GM18505 (cell line): ENCODE measurements at regions not wholly inside any gene's neighbourhood (a gene's known extent, or its start where the extent isn't known, plus 50 kb on each side); places are given as distances from the start of the nearest gene placed in this dataset.
"Not testable (repeated sequence)": the region's sequence is repeated elsewhere in the genome, so short reads cannot be mapped to it uniquely, and the experiment has no call there.

Experiments used
- ATAC-seq: cut with Tn5 transposase; IDR thresholded peaks from one replicate; pipeline ENCODE4 v1.9.1; 2021; ENCODE audit not compliant: unreplicated experiment
- POLR2A ChIP-seq: IDR thresholded peaks from 4 replicates; pipeline ENCODE4 v1.6.1; 2011; ENCODE audit warnings: borderline replicate concordance; ENCODE audit not compliant: insufficient read depth, insufficient read length; ENCODE audit errors: extremely low read depth

- no peak for TF ChIP-seq POLR2A
- no peak for ATAC-seq
Measured at GRCh38 chr10:6787718-6788117, 207.6 kb upstream of the PRKCQ start.

- no peak for ATAC-seq
- no peak for TF ChIP-seq POLR2A
Measured at GRCh38 chr10:6787091-6787490, 207.0 kb upstream of the PRKCQ start.

GRCh38 chr10:6786579-6787031 is 206.5 kb upstream of the PRKCQ start:
- no peak for TF ChIP-seq POLR2A
- no peak for ATAC-seq

- ATAC-seq, result not testable (repeated sequence)
Measured at GRCh38 chr10:6784429-6784828, 204.4 kb upstream of the PRKCQ start.

- no peak for TF ChIP-seq POLR2A
- no peak for ATAC-seq
Measured at GRCh38 chr10:6783471-6783870, 203.4 kb upstream of the PRKCQ start.

- TF ChIP-seq POLR2A, result no peak
- ATAC-seq, result no peak
Measured at GRCh38 chr10:6782378-6782777, 202.3 kb upstream of the PRKCQ start.

- peak; percentile 65 for ATAC-seq
- TF ChIP-seq POLR2A, result no peak
Measured at GRCh38 chr10:6781133-6781770, 201.2 kb upstream of the PRKCQ start.

- TF ChIP-seq POLR2A, result no peak
- ATAC-seq, result no peak
Measured at GRCh38 chr10:6780008-6780677, 200.1 kb upstream of the PRKCQ start.

- no peak for ATAC-seq
Measured at GRCh38 chr10:6778992-6779701, 199.1 kb upstream of the PRKCQ start.

GRCh38 chr10:6776170-6776569 is 196.1 kb upstream of the PRKCQ start:
- TF ChIP-seq POLR2A, result no peak
- ATAC-seq, result no peak

More at GRCh38 chr10:6778992-6779701, 199.1 kb upstream of the PRKCQ start:
- TF ChIP-seq POLR2A, result no peak

- TF ChIP-seq POLR2A, result no peak
- ATAC-seq, result no peak
Measured at GRCh38 chr10:6774406-6774805, 194.3 kb upstream of the PRKCQ start.

- no peak for ATAC-seq
- TF ChIP-seq POLR2A, result no peak
Measured at GRCh38 chr10:6771331-6771730, 191.3 kb upstream of the PRKCQ start.

GRCh38 chr10:6770846-6771245 is 190.8 kb upstream of the PRKCQ start:
- no peak for ATAC-seq
- TF ChIP-seq POLR2A, result no peak
